HG02970 (cell line): ENCODE measurements at regions not wholly inside any gene's neighbourhood (a gene's known extent, or its start where the extent isn't known, plus 50 kb on each side); places are given as distances from the start of the nearest gene placed in this dataset.

Experiments used
- ATAC-seq: cut with Tn5 transposase; IDR thresholded peaks from one replicate; pipeline ENCODE4 v1.9.1; 2021; ENCODE audit warnings: mild to moderate bottlenecking, moderate library complexity, moderate number of reproducible peaks; ENCODE audit not compliant: unreplicated experiment, low FRiP score

- no peak for ATAC-seq
These were observed 343.5 kb downstream of the RFPL4B start for GRCh38 chr6:112690497-112691202.

DNA sequence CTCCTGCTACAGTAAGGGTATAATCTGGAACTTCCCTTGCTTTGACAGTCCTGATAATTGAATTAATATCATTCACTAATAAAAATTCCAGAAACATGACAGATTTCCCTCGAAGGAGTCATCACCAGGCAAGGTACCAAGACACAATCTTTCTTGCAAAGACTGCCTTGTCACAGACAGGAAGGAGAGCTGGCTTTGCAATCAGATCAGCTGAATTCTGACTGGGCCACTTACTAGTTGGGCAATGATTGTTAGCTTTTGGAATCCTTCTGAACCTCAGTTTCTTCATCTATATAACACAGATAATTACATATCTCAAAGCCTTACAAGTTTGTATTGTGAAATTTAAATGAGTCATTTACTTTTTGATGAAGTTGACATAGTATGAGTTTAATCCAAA, 344.2 kb downstream of the RFPL4B start:
- no peak for ATAC-seq

GRCh38 chr6:112695001-112695400, 347.9 kb downstream of the RFPL4B start:
- no peak for ATAC-seq

GRCh38 chr6:112697265-112697664, 350.1 kb downstream of the RFPL4B start:
- ATAC-seq: no peak

DNA sequence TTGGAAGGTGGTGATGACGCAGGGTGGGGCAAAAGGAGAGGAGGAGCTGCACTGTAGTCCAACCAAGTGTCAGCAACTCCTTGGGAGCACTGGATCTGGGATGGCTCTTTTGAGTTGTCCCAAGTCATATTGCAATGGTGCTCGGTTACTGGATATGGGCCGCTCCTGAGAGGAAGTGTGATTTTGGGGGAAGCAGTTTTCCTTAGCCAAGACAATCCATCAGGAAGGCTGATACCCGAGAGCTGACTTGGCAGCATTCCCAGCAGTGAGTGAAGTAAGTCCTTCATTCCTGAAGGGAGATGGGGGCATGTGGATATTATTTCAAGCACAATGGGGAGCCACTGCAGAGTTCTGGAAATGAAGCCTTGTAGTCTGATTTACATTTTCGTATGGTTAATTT, 354.1 kb downstream of the RFPL4B start:
- no peak for ATAC-seq

GRCh38 chr6:112710710-112711109, 363.6 kb downstream of the RFPL4B start:
- ATAC-seq: no peak

GRCh38 chr6:112713402-112713801, 366.3 kb downstream of the RFPL4B start:
- ATAC-seq: no peak

DNA sequence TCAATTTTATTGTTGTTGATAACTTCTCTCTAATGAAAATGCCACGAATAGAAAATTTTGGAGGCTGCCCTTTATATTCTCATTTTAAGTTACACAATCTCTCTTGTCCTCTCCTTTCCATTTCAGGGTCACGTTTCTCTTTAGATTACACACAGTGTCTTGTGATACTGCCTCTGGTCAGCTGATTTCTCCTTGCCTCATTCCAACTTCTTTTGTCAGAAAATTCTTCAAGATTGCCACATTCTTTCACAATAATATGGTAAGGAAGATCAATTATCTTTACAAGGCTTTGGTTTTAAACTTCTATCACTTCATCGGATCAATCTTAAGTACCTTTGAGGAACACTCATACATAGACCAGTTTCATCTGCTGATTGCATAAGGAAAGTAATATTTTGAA, 370.3 kb downstream of the RFPL4B start:
- ATAC-seq: no peak

- no peak for ATAC-seq
These were observed 370.7 kb downstream of the RFPL4B start for GRCh38 chr6:112717856-112718255.

DNA sequence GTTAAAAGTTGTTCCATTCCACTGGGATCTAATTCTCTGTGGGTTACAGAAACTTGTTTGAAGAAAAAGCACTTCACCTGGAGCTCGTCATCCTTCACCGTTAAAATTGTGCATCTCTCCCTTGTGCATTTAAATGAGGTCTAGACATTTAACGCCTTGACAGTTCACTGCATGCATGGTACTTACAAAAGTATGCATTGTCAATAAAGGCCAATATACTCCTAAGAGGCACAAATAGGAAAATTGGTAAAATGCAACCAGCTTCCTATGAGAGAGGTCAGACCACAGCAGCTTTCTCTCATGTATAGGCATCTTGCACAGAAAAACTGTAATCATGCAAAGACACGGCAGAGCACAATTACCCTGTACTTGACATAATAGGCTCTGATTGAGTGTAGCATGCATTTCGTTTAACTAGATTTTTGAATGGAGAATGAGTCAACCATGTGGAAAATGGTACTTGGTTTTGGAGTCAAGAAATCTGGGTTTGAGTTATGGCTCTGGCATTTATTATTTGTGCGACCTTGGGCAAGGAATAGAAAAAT, 378.5 kb downstream of the RFPL4B start:
- ATAC-seq: no peak

DNA sequence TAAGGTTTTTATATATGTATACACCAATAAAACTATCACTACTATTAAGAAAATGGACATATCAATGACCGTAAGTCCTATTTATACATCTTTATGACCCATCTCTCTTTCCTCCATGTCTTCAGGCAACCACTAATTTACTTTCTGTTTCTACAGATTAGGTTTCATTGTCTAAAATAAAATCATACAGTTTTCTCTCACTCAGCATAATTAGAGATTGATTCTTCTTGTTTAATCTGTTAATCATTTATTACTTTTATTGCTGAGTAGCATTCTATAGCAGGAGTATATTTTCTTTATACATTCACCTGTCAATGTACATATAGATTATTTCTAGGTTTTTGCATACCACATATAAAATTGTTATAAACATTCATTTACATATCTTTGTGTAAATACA, 388.0 kb downstream of the RFPL4B start:
- ATAC-seq: no peak

DNA sequence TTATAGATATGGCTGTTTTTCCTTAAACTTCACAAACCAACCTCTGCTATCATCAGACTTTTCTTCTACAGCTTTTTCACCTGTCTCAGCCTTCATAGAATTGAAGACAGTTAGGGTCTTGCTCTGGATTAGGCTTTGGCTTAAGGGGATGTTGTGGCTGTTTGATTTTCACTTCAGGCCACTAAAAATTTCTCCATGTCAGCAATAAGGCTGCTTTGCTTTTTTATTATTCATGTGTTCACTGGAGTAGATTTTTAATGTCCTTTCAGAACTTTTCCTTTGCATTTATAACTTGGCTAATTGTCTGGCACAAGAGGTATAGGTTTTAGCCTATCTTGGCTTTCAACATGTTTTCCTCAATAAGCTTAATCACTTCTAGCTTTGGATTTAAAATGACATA, 392.6 kb downstream of the RFPL4B start:
- no peak for ATAC-seq

GRCh38 chr6:112743323-112743722, 396.2 kb downstream of the RFPL4B start:
- no peak for ATAC-seq

- ATAC-seq: no peak
These were observed 397.7 kb downstream of the RFPL4B start for GRCh38 chr6:112744827-112745226.

DNA sequence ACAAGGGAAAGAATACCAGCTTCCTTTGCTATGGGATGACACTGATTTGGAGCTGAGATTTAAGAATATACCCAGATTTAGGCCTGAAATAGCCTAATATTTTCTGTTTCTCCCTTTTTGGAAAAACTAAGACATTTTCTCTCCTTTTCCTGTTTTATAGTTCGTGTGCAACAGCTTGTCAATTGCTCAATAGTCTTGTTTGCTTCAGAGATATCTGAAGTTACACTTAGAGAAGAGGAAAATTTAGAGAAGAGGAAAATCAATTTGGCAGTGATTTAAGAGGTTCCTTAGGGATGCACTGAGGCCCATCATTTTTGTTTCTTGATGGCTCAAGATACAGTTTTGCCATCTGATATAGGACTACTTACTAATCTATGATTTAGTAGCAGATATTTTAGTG, 398.6 kb downstream of the RFPL4B start:
- no peak for ATAC-seq

GRCh38 chr6:112749673-112750072, 402.5 kb downstream of the RFPL4B start:
- no peak for ATAC-seq

DNA sequence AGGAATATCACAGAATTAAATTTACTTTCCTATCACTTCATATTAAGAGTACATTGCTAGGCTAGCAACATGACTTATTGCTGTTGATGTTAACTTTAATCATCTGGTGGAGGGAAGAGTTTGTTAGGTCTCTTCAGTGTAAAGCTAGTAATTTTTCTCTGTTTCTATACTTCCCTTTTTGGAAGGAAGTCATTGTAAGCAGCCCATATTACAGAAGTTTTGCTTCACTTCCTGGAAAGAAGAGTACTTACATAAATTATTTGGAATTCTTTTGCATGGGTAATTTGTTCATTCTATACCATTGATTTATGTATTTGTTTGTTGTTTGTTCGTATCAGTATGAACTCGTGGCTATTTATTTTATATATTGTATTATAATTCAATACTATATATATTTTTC, 405.2 kb downstream of the RFPL4B start:
- ATAC-seq: no peak

GRCh38 chr6:112752791-112753190, 405.7 kb downstream of the RFPL4B start:
- ATAC-seq: no peak

DNA sequence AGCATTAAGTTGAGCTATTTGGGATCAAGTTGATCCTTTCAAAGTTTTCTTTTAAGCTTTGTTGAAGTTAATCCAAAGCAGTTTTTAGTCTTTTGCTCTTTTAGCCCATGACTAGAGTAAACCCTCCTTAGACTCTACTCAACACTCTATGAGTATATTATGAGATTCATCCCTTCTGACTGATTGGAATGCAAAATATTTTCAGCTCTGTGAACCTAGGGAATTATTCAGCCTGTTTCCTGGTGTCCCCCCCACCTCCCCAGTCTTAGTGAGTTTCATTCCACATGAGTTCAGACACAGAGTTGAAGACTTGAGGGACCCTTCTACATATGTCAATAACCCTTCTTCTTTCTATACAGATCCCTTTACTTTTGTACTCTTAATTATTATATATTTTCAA, 413.7 kb downstream of the RFPL4B start:
- ATAC-seq: no peak

- no peak for ATAC-seq
These were observed 414.6 kb downstream of the RFPL4B start for GRCh38 chr6:112761740-112762139.

DNA sequence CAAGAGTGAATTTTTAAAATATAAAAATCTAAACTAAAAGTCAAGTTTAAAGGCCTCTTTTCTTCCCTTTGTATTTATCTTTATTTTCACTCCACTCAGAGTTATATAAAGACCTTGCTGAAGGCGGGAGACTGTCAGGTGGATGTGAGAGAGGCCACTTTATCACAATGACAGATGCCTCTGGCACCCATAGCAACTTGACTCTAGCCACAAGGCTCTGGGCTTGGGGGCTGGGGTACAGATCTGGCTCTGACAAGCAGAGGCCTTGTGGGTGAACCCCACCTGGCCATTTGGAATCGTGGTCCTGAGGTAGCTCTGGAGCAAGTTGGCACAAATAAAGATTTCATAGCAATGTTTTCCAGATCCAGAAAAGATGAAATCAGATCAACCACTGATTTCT, 417.2 kb downstream of the RFPL4B start:
- ATAC-seq: no peak

- no peak for ATAC-seq
These were observed 423.2 kb downstream of the RFPL4B start for GRCh38 chr6:112770308-112770707.

GRCh38 chr6:112773187-112773586, 426.1 kb downstream of the RFPL4B start:
- no peak for ATAC-seq
